Liver (tissue), 8 donors: ENCODE measurements at regions not wholly inside any gene's neighbourhood (a gene's known extent, or its start where the extent isn't known, plus 50 kb on each side); places are given as distances from the start of the nearest gene placed in this dataset.

ENCODE experiments used
- DNase-seq: peaks from one replicate; pipeline ENCODE4 v3.0.0-alpha.2; 2017; ENCODE audit warnings: low spot score
- H3K27ac ChIP-seq, 2 donors: one replicate each; pipeline ENCODE4 v1.7.0; 2013; ENCODE audit warnings: inconsistent platforms in 2 of 2, low read length in 2 of 2, control low read depth in 1 of 2, low read depth in 1 of 2, mild to moderate bottlenecking in 1 of 2
- H3K27me3 ChIP-seq, 4 donors: one replicate each; pipeline versions ENCODE4 v1.6.1 to v1.7.0; 2013; ENCODE audit warnings: low read length in 3 of 4, inconsistent platforms in 1 of 4, mild to moderate bottlenecking in 1 of 4, moderate library complexity in 1 of 4; ENCODE audit not compliant: control insufficient read depth in 4 of 4, insufficient read depth in 4 of 4
- H3K36me3 ChIP-seq, 4 donors: one replicate each; pipeline versions ENCODE4 v1.6.1 to v1.7.0; 2013; ENCODE audit warnings: low read length in 3 of 4, mild to moderate bottlenecking in 3 of 4, low read depth in 1 of 4, moderate library complexity in 1 of 4; ENCODE audit not compliant: control insufficient read depth in 4 of 4, insufficient read depth in 3 of 4
- H3K4me1 ChIP-seq, 4 donors: one replicate each; pipeline versions ENCODE4 v1.6.1 to v1.7.0; 2013; ENCODE audit warnings: low read length in 3 of 4, mild to moderate bottlenecking in 3 of 4, moderate library complexity in 1 of 4; ENCODE audit not compliant: control insufficient read depth in 4 of 4, insufficient read depth in 4 of 4
- H3K4me3 ChIP-seq, 3 donors: one replicate each; pipeline versions ENCODE4 v1.6.1 to v1.7.0; 2013; ENCODE audit warnings: low read length in 3 of 3, control low read depth in 1 of 3, low read depth in 1 of 3, mild to moderate bottlenecking in 1 of 3
- H3K9ac ChIP-seq, 2 donors: one replicate each; pipeline ENCODE4 v1.7.0; 2013; ENCODE audit warnings: low read length in 2 of 2, mild to moderate bottlenecking in 2 of 2, moderate library complexity in 2 of 2, control low read depth in 1 of 2, low read depth in 1 of 2
- H3K9me3 ChIP-seq, 4 donors: one replicate each; pipeline versions ENCODE4 v1.6.1 to v1.7.0; 2013; ENCODE audit warnings: low read length in 3 of 4; ENCODE audit not compliant: control insufficient read depth in 4 of 4
- ATF3 ChIP-seq: IDR thresholded peaks from 2 replicates; pipeline ENCODE4 v1.6.1; 2016; ENCODE audit warnings: antibody characterized with exemption
- CTCF ChIP-seq: fragments of 150-350 bp; IDR thresholded peaks from 2 replicates; pipeline ENCODE4 v1.5.1; 2017; ENCODE audit warnings: improper control_type of control experiment, low read depth, low read length; ENCODE audit not compliant: missing input control
- EGR1 ChIP-seq, 2 donors: IDR thresholded peaks; 2 replicates each; pipeline ENCODE4 v1.6.1; 2016 to 2018; ENCODE audit warnings: antibody characterized with exemption in 2 of 2, low read depth in 2 of 2
- FOXA1 ChIP-seq: IDR thresholded peaks from 2 replicates; pipeline ENCODE4 v1.6.1; 2016; ENCODE audit warnings: antibody characterized with exemption
- FOXA2 ChIP-seq: IDR thresholded peaks from 2 replicates; pipeline ENCODE4 v1.6.1; 2016; ENCODE audit warnings: antibody characterized with exemption
- GABPA ChIP-seq, 2 donors: IDR thresholded peaks in 1 of 2; conservative IDR thresholded peaks in 1 of 2; 2 replicates each; pipeline ENCODE4 v1.6.1; 2016; ENCODE audit warnings: antibody characterized with exemption in 2 of 2, mild to moderate bottlenecking in 1 of 2, moderate library complexity in 1 of 2
- HNF4A ChIP-seq, 2 donors: conservative IDR thresholded peaks; 2 replicates each; pipeline ENCODE4 v1.6.1; 2016; ENCODE audit warnings: antibody characterized with exemption in 2 of 2, mild to moderate bottlenecking in 2 of 2
- HNF4G ChIP-seq: IDR thresholded peaks from 2 replicates; pipeline ENCODE4 v1.6.1; 2016; ENCODE audit warnings: antibody characterized with exemption
- JUND ChIP-seq, 2 donors: IDR thresholded peaks; 2 replicates each; pipeline ENCODE4 v1.6.1; 2016; ENCODE audit warnings: antibody characterized with exemption in 2 of 2
- MAX ChIP-seq: IDR thresholded peaks from 2 replicates; pipeline ENCODE4 v1.6.1; 2016; ENCODE audit warnings: antibody characterized with exemption
- NR2F2 ChIP-seq: IDR thresholded peaks from 2 replicates; pipeline ENCODE4 v1.6.1; 2016; ENCODE audit warnings: antibody characterized with exemption
- RAD21 ChIP-seq, 2 donors: IDR thresholded peaks; 2 replicates each; pipeline ENCODE4 v1.6.1; 2016; ENCODE audit warnings: antibody characterized with exemption in 2 of 2, mild to moderate bottlenecking in 2 of 2
- RXRA ChIP-seq, 2 donors: IDR thresholded peaks; 2 replicates each; pipeline ENCODE4 v1.6.1; 2017 to 2018; ENCODE audit warnings: antibody characterized with exemption in 2 of 2, mild to moderate bottlenecking in 1 of 2
- SP1 ChIP-seq: IDR thresholded peaks from 2 replicates; pipeline ENCODE4 v1.6.1; 2018; ENCODE audit warnings: antibody characterized with exemption, mild to moderate bottlenecking
- TAF1 ChIP-seq: conservative IDR thresholded peaks from 2 replicates; pipeline ENCODE4 v1.6.1; 2016; ENCODE audit warnings: antibody characterized with exemption, mild to moderate bottlenecking
- YY1 ChIP-seq: IDR thresholded peaks from 2 replicates; pipeline ENCODE4 v1.6.1; 2016; ENCODE audit warnings: antibody characterized with exemption, mild to moderate bottlenecking
- ZBTB33 ChIP-seq: IDR thresholded peaks from 2 replicates; pipeline ENCODE4 v1.6.1; 2016; ENCODE audit warnings: antibody characterized with exemption
- WGBS: extraction: QIAGEN DNeasy Blood & Tissue Kit; methylation state at CpG from one replicate; pipeline ENCODE4 v1.1.7; 2013; 5-methylcytosine and 5-hydroxymethylcytosine counted together
- donor health status: healthy.
- donor health status: healthy.
- donor health status: healthy.
- donor health status: healthy.
- donor health status: healthy.

GRCh38 chr11:29023761-29024160 is 915.6 kb downstream of the METTL15 start:
- TF ChIP-seq YY1 = no peak
- no peak for TF ChIP-seq JUND (IDR thresholded peaks at IDR 0.05)
- no peak for TF ChIP-seq ATF3
- TF ChIP-seq RXRA (IDR thresholded peaks at IDR 0.05) = no peak
- TF ChIP-seq EGR1 (IDR thresholded peaks at IDR 0.05; ENCODE audit: low read depth in 2 of 2) = no peak
- no peak for TF ChIP-seq HNF4A (conservative IDR thresholded peaks at IDR 0.05)
- TF ChIP-seq MAX = no peak
- no peak for TF ChIP-seq CTCF
- TF ChIP-seq FOXA2 = no peak
- Histone ChIP-seq H3K36me3 (no peaks in the 10 kb centered on the region), H3K27ac (no peak overlapping the region), H3K9ac (no peak overlapping the region), H3K9me3 (peaks cover 0 to 5% (median 0%) of the 10 kb centered on the region in 4 donors), H3K4me1 (no peaks in the 10 kb centered on the region), H3K4me3 (no peak overlapping the region), H3K27me3 (no peaks in the 10 kb centered on the region)
- no peak for DNase-seq
- 90% methylated on average over 1 of the region's 1 CpG for WGBS

- H3K9ac ChIP-seq = no peak overlapping the region
These were observed 914.5 kb downstream of the METTL15 start for GRCh38 chr11:29022676-29023075.

More at GRCh38 chr11:29022676-29023075, 914.5 kb downstream of the METTL15 start:
- Histone ChIP-seq H3K4me3 (no peak overlapping the region), H3K36me3 (no peaks in the 10 kb centered on the region), H3K9me3 (no peaks in the 10 kb centered on the region), H3K27ac (no peak overlapping the region), H3K4me1 (no peaks in the 10 kb centered on the region), H3K27me3 (no peaks in the 10 kb centered on the region)
- 51% methylated on average over 2 of the region's 2 CpGs for WGBS
- no peak for DNase-seq
- no peak for TF ChIP-seq ATF3
- no peak for TF ChIP-seq ZBTB33
- no peak for TF ChIP-seq RXRA (IDR thresholded peaks at IDR 0.05)
- TF ChIP-seq HNF4A (conservative IDR thresholded peaks at IDR 0.05) = no peak
- TF ChIP-seq HNF4G = no peak
- TF ChIP-seq NR2F2 = no peak
- TF ChIP-seq FOXA2 = no peak
- no peak for TF ChIP-seq GABPA (IDR thresholded peaks at IDR 0.05 in 1 of 2, conservative IDR thresholded peaks at IDR 0.05 in 1 of 2)
- no peak for TF ChIP-seq FOXA1
- TF ChIP-seq SP1 = no peak
- TF ChIP-seq RAD21 (IDR thresholded peaks at IDR 0.05) = no peak
- TF ChIP-seq YY1 = no peak
- TF ChIP-seq JUND (IDR thresholded peaks at IDR 0.05) = no peak
- no peak for TF ChIP-seq MAX
- no peak for TF ChIP-seq CTCF
- no peak for TF ChIP-seq EGR1 (IDR thresholded peaks at IDR 0.05; ENCODE audit: low read depth in 2 of 2)
- no peak for TF ChIP-seq TAF1
